22Rv1 (cell line): ENCODE measurements at regions not wholly inside any gene's neighbourhood (a gene's known extent, or its start where the extent isn't known, plus 50 kb on each side); places are given as distances from the start of the nearest gene placed in this dataset.
"Not testable (repeated sequence)": the region's sequence is repeated elsewhere in the genome, so short reads cannot be mapped to it uniquely, and the experiment has no call there.

Source experiments
- H3K27ac ChIP-seq: fragments of 450-650 bp; 2 replicates; pipeline ENCODE4 v1.5.1; 2017
- ZFX ChIP-seq: fragments of 450-650 bp; IDR thresholded peaks from 2 replicates; pipeline ENCODE4 v1.6.1; 2017; ENCODE audit warnings: antibody characterized with exemption, borderline replicate concordance
- TF ChIP-seq, protein P1 (sequence below): fragments of 450-650 bp; IDR thresholded peaks from 2 replicates; pipeline ENCODE4 v1.5.1; 2017; ENCODE audit warnings: mild to moderate bottlenecking

DNA sequence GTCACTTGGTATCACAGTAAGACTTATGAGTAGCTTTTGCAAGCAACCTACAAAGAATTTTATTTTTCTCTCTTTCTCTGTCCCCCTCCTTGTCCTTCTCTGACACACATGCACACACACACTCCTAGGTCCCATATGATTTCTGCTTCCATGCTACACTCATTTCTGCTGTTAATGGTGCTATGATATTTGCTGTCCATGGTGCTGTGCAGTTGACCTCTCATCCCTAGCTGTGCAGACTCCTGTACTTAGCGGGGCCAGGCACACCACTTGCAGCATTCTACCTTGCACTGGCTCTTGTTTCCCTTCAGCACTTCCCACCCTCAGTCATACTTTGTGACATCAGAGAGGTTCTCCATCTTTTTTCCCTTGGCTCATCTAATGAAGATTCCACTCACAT lies 158.9 kb upstream of the CNTNAP4 start:
- no peak for TF ChIP-seq ZFX
- TF ChIP-seq, protein P1, sequence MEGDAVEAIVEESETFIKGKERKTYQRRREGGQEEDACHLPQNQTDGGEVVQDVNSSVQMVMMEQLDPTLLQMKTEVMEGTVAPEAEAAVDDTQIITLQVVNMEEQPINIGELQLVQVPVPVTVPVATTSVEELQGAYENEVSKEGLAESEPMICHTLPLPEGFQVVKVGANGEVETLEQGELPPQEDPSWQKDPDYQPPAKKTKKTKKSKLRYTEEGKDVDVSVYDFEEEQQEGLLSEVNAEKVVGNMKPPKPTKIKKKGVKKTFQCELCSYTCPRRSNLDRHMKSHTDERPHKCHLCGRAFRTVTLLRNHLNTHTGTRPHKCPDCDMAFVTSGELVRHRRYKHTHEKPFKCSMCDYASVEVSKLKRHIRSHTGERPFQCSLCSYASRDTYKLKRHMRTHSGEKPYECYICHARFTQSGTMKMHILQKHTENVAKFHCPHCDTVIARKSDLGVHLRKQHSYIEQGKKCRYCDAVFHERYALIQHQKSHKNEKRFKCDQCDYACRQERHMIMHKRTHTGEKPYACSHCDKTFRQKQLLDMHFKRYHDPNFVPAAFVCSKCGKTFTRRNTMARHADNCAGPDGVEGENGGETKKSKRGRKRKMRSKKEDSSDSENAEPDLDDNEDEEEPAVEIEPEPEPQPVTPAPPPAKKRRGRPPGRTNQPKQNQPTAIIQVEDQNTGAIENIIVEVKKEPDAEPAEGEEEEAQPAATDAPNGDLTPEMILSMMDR, result no peak

DNA sequence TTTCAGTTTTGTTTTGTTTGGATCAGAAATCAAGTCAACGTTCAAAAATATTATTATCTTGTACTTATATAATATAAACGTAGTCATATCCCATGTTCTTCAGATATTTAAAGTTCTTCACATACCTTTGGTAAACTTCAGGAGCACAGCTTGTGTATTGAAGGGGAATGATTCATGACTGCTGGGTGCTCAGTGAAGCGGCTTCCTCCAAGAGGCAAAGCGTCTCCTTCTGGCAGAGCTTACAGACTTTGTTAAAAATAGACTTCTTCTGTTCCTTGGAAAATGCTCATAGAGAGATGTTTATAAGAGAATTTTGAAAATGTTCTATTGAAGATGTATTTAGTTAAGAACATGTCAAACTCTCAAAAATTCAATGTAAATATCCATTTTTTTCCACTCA lies 155.6 kb upstream of the CNTNAP4 start:
- no peak for TF ChIP-seq ZFX
- TF ChIP-seq, protein P1, result no peak
- no peak overlapping the region for H3K27ac ChIP-seq

More for the DNA sequence above, 158.9 kb upstream of the CNTNAP4 start:
- H3K27ac ChIP-seq, result no peak overlapping the region

- no peak overlapping the region for H3K27ac ChIP-seq
- no peak for TF ChIP-seq ZFX
- TF ChIP-seq, protein P1, result no peak
These were observed 153.2 kb upstream of the CNTNAP4 start for GRCh38 chr16:76123966-76124365.

GRCh38 chr16:76125871-76126270 lies 151.3 kb upstream of the CNTNAP4 start:
- TF ChIP-seq ZFX, result no peak
- TF ChIP-seq, protein P1, result no peak
- H3K27ac ChIP-seq, result no peak overlapping the region

DNA sequence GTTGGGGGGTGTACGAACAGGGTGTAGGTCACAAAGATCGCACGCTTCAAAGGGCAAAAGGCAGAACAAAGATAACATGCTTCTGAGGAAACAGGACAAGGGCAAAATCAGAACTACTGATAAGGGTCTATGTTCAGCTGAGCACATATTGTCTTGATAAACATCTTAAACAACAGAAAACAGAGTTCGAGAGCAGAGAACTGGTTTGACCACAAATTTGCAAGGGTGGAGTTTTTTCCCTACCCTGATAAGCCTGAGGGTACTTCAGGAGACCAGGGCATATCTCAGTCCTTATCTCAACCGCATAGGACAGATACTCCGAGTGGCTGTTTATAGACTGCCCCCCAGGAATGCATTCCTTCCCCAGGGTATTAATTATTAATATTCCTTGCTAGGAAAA lies 139.1 kb upstream of the CNTNAP4 start:
- H3K27ac ChIP-seq, result not testable (repeated sequence)

DNA sequence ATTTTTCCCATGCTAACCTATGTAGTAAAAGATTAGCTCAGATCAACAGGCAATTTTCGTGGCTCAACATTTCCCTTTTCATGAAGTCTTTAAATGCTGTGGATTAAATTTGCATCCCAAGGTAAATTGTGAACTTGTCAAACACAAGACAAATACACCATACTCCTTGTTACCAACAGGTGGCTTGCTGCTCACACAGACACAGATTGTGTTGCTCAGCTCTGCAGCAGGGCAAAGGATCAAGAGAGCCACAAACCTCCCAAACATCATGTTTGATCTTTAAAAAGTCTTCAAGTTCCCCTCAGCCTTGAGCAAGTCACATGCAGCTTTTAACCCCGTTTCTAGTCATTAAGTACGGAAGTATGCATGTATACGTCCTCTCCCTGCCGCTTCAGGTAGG lies 119.6 kb upstream of the CNTNAP4 start:
- no peak overlapping the region for H3K27ac ChIP-seq
- no peak for TF ChIP-seq ZFX
- TF ChIP-seq, protein P1, result no peak; the same call in 1 of the 2 replicates

DNA sequence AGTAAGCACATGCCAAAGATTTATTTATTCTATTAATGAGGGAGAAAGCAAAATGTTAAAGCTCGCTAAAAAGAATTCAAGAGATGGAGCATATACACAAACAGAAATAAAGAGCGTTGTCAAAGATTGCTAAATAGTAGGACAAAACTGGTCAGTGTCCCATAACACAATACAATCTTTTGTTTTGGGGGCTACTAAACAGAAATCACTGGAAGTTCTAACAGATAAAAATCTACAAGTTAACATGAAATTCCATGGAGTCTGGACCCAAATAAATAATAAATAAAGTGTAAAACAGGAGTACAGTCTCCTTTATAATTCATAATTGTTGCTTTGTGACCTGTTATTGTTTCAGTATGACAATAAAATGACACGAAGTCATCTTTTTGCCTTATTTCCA lies 115.2 kb upstream of the CNTNAP4 start:
- H3K27ac ChIP-seq, result no peak overlapping the region
- TF ChIP-seq, protein P1, result no peak
- no peak for TF ChIP-seq ZFX

DNA sequence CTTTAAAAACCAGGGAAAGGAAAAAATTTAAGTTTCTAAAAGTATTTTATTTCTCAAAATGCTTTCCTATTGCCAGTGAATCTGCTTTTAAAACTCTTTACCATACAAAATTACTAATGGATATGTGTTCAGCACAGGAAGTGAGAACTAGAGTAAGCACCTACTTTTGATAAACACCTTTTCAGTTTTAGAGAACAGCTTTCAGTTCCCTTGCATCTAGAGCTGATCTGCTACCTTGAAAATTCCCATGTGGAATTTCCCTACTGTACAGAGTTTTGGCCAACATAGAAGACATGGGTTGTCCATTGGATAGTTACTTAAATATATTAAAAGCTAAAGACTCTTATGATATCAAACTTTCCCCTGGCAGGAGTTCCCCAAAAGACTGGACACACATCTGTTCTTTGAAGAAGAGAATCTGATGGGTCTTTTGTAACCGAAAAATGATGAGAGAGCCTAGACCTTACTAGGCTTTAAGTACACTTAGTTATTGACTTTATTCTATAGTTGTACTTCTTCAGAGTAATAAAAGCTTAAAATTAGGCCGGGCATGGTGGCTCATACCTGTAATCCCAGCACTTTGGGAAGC lies 112.1 kb upstream of the CNTNAP4 start:
- TF ChIP-seq ZFX, result no peak
- TF ChIP-seq, protein P1, result no peak

More for the DNA sequence above, 112.1 kb upstream of the CNTNAP4 start:
- H3K27ac ChIP-seq, result no peak overlapping the region
